ENCODE measurements at regions not wholly inside any gene's neighbourhood (a gene's known extent, or its start where the extent isn't known, plus 50 kb on each side); places are given as distances from the start of the nearest gene placed in this dataset.

DNA sequence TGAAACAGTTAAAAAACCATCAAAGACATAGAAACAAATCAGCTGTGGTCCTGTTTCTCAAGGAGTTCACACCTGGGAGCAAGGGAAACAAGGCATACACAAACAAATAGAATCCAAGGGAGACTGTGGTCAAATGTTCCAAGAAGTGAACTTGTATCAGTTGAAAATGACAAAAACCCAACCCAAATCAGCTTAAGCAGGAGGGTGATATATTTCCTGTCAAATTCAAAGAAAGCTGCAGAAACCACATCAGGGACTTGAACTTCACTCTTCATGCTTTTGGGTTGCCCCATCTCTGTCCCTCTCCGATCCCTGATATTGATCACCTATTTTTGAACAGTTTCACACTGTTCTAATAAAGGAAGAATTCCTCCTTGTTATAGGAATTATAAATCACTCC, 148.6 kb upstream of the FMR1 start:
- H3K27ac ChIP-seq, result no peak overlapping the region
- H3K4me3 ChIP-seq, result no peak overlapping the region
- no peaks in the 10 kb centered on the region for H3K36me3 ChIP-seq
- intact Hi-C loops (cut with DNase I), result loop anchor here (2.0 kb wide), 1 partner anchor 64 kb away; no protein-coding TSS in a partner anchor
- no peak for DNase-seq (ENCODE audit: low spot score in 2 of 2)
- H3K4me1 ChIP-seq, result no peaks in the 10 kb centered on the region
- H3K9me3 ChIP-seq, result no peaks in the 10 kb centered on the region
- TF ChIP-seq, protein P1, sequence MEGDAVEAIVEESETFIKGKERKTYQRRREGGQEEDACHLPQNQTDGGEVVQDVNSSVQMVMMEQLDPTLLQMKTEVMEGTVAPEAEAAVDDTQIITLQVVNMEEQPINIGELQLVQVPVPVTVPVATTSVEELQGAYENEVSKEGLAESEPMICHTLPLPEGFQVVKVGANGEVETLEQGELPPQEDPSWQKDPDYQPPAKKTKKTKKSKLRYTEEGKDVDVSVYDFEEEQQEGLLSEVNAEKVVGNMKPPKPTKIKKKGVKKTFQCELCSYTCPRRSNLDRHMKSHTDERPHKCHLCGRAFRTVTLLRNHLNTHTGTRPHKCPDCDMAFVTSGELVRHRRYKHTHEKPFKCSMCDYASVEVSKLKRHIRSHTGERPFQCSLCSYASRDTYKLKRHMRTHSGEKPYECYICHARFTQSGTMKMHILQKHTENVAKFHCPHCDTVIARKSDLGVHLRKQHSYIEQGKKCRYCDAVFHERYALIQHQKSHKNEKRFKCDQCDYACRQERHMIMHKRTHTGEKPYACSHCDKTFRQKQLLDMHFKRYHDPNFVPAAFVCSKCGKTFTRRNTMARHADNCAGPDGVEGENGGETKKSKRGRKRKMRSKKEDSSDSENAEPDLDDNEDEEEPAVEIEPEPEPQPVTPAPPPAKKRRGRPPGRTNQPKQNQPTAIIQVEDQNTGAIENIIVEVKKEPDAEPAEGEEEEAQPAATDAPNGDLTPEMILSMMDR (IDR thresholded peaks at IDR 0.05), result no peak
- H3K27me3 ChIP-seq, result no peaks in the 10 kb centered on the region

DNA sequence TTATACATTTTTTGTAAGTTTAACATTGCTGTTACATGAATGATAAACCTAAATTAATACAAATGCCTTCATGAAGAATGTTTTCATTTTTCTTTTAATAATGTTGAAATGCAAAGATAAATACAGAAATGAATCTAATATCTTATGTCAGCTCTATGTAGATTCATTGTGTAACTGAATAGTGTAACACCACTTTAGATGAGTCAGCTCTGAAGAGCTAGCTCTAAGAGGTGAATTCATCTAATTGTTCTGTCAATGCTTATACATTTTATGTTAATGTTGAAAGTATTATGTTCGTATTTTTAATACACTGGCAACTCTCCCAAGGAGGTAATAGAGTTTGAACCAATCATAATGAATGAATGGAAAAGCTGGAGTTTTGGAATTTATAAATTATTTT, 146.9 kb upstream of the FMR1 start:
- H3K36me3 ChIP-seq, result no peaks in the 10 kb centered on the region
- H3K9me3 ChIP-seq, result no peaks in the 10 kb centered on the region
- H3K27me3 ChIP-seq, result no peaks in the 10 kb centered on the region
- intact Hi-C loops (cut with DNase I), result no loop called here
- no peak for DNase-seq (ENCODE audit: low spot score in 2 of 2)
- no peaks in the 10 kb centered on the region for H3K4me1 ChIP-seq
- TF ChIP-seq, protein P1 (IDR thresholded peaks at IDR 0.05), result no peak
- no peak overlapping the region for H3K27ac ChIP-seq
- H3K4me3 ChIP-seq, result no peak overlapping the region

DNA sequence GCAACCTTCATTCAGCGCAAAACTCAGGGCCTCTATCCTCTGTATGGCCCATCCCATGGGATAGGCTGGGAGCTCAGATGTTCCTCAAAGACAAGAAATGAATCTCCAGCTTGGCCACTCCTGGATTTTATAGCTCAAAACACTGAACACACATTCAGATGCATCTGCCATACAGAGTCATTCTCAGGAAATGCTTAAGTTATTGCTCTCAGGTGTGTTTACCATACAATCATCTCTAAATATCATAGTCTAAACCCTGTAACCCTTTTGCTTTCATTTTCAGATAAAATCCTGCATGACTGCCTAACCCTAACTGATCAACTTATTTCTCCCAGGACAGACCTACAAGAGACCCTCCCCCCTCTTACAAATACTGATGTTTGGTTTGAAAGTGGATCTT, 140.9 kb upstream of the FMR1 start:
- Histone ChIP-seq H3K4me3 (no peak overlapping the region), H3K27ac (no peak overlapping the region), H3K9me3 (no peaks in the 10 kb centered on the region), H3K27me3 (no peaks in the 10 kb centered on the region), H3K36me3 (no peaks in the 10 kb centered on the region), H3K4me1 (no peaks in the 10 kb centered on the region)
- no peak for DNase-seq (ENCODE audit: low spot score in 2 of 2)
- TF ChIP-seq, protein P1 (IDR thresholded peaks at IDR 0.05), result no peak
- intact Hi-C loops (cut with DNase I), result no loop called here

DNA sequence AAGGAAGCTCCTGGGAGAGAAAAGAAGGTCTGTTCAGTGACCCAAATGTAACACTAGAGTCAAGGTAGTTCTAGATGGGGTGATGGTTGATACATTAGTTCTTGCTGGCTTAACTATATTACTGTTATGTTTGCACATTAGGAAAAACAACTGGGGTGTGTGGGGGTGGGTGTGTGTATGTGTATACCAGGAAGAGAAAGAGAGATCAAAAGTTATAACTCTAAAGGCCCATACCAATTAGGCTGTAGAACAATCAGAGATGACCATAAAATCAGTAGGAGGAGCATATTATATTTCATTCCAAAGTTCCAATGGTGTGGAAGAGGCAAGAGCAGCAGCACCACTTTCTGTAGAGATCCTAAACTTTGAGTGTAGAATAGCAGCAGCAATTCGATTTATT, 134.7 kb upstream of the FMR1 start:
- H3K9me3 ChIP-seq, result no peaks in the 10 kb centered on the region
- H3K36me3 ChIP-seq, result no peaks in the 10 kb centered on the region
- H3K27ac ChIP-seq, result no peak overlapping the region
- DNase-seq (ENCODE audit: low spot score in 2 of 2), result no peak
- H3K27me3 ChIP-seq, result no peaks in the 10 kb centered on the region
- intact Hi-C loops (cut with DNase I), result no loop called here
- H3K4me3 ChIP-seq, result no peak overlapping the region
- no peaks in the 10 kb centered on the region for H3K4me1 ChIP-seq
- TF ChIP-seq, protein P1 (IDR thresholded peaks at IDR 0.05), result no peak

DNA sequence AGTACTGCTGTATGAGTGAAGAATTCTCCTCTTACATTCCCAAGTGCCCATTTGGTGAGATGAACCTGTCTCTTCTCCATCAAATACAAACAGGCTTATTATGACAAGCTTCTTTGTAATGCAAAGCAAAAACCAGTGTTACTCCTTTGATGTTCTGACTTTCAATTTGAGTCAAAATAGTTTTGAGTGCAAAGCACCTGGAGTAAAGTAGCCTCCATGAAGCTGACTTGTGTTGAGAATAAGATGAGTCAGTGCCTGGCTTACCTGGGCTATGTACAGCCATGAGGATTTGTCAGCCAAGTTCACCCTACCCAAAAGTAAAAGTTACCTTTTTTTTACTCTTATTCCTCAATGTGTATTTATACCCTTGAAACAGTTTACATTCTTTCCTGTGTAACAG, 132.5 kb upstream of the FMR1 start:
- TF ChIP-seq, protein P1 (IDR thresholded peaks at IDR 0.05), result no peak
- Histone ChIP-seq H3K27me3 (no peaks in the 10 kb centered on the region), H3K27ac (no peak overlapping the region), H3K4me1 (no peaks in the 10 kb centered on the region), H3K9me3 (no peaks in the 10 kb centered on the region), H3K4me3 (no peak overlapping the region), H3K36me3 (no peaks in the 10 kb centered on the region)
- DNase-seq (ENCODE audit: low spot score in 2 of 2), result no peak
- intact Hi-C loops (cut with DNase I), result no loop called here

DNA sequence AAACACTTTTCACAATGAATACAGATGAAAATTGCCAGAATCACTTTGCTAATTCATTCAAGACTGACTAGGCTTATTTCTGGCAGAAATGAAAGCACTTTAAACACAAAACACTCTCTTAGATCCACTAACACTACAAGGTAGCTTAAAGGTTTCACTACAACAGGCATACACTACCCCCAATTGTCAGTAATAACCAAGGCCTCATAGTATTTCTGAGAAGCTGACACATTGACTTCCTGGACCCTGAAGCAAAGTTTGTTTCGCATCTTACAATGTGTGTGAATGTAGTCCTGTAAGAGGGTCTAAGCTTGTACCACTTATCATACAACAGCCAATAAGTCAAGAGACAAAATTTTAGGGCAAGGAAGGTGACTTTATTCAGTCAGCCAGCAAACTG, 129.9 kb upstream of the FMR1 start:
- Histone ChIP-seq H3K4me3 (no peak overlapping the region), H3K4me1 (no peaks in the 10 kb centered on the region), H3K27ac (no peak overlapping the region), H3K9me3 (no peaks in the 10 kb centered on the region), H3K36me3 (no peaks in the 10 kb centered on the region), H3K27me3 (no peaks in the 10 kb centered on the region)
- intact Hi-C loops (cut with DNase I), result no loop called here
- DNase-seq (ENCODE audit: low spot score in 2 of 2), result no peak
- TF ChIP-seq, protein P1 (IDR thresholded peaks at IDR 0.05), result no peak

Measured in ascending aorta (tissue), 2 donors.